ENCODE measurements at regions not wholly inside any gene's neighbourhood (a gene's known extent, or its start where the extent isn't known, plus 50 kb on each side); places are given as distances from the start of the nearest gene placed in this dataset.

GRCh38 chr10:36783400-36783799 is 342.0 kb upstream of the ANKRD30A start:
- H3K9ac ChIP-seq (ENCODE audit: insufficient read depth, low read length, poor library complexity, severe bottlenecking) = no peak overlapping the region
- no peaks in the 10 kb centered on the region for H3K36me3 Mint-ChIP-seq
- H3K4me2 ChIP-seq (replicated peaks; ENCODE audit: extremely low read depth, low read length, poor library complexity, severe bottlenecking) = no peak overlapping the region
- no peaks in the 10 kb centered on the region for H3K9me3 ChIP-seq (replicated peaks in 1 of 2; ENCODE audit: control insufficient read depth in 1 of 2, insufficient read depth in 1 of 2, low read length in 2 of 2)
- H2AFZ ChIP-seq (ENCODE audit: insufficient read depth, low read depth, low read length, poor library complexity, severe bottlenecking) = no peak overlapping the region
- H3K79me2 ChIP-seq (ENCODE audit: insufficient read depth, low read length) = no peaks in the 10 kb centered on the region
- no peaks in the 10 kb centered on the region for H3K27me3 ChIP-seq (ENCODE audit: control insufficient read depth in 2 of 2, insufficient read depth in 2 of 2, low read length in 2 of 2)
- intact Hi-C loops (cut with micrococcal nuclease) = no loop called here
- no peak for DNase-seq
- no peak overlapping the region for H3K27ac Mint-ChIP-seq
- H3K27ac ChIP-seq (ENCODE audit: low read depth in 1 of 2, low read length in 2 of 2) = no peak overlapping the region
- no peak overlapping the region for H3K4me3 Mint-ChIP-seq
- H3K36me3 ChIP-seq (replicated peaks in 1 of 2; ENCODE audit: control insufficient read depth in 1 of 2, insufficient read depth in 2 of 2, low read length in 2 of 2) = no peaks in the 10 kb centered on the region
- H3K4me3 ChIP-seq (replicated peaks in 1 of 3; ENCODE audit: low read depth in 2 of 3, low read length in 3 of 3) = no peak overlapping the region
- no peaks in the 10 kb centered on the region for H3K4me1 ChIP-seq (ENCODE audit: control insufficient read depth in 1 of 2, insufficient read depth in 2 of 2, low read length in 2 of 2)
- H4K20me1 ChIP-seq (ENCODE audit: insufficient read depth, low read length) = no peaks in the 10 kb centered on the region
- no peak for TF ChIP-seq CTCF (IDR thresholded peaks at IDR 0.05)
- WGBS (ENCODE audit: insufficient coverage) = 77% methylated on average over 3 of the region's 5 CpGs
- H3K27me3 Mint-ChIP-seq (ENCODE audit: low read depth in 3 of 3) = peaks cover 2 to 6% (median 4%) of the 10 kb centered on the region in 3 donors
- peaks cover 0 to 2% (median 0%) of the 10 kb centered on the region in 7 donors for H3K9me3 Mint-ChIP-seq
- H3K4me1 Mint-ChIP-seq = no peaks in the 10 kb centered on the region

DNA sequence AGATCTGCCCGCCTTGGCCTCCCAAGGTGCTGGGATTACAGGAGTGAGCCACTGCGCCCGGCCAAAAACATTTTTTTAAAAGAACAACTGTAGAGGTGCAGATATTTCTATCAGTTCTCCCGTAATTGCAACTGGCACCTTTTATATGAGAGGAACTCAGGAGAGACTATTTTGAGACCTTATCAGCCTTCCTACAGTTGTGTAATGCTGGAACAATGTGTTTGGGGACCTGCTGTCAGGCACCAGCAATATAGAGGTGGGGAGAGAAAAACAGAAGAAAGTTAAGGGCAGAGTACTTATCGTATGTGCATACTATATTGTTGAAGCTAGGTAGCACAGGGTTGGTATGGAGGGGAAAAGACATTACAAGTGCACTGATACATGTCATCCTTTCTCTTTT is 343.8 kb upstream of the ANKRD30A start:
- no peaks in the 10 kb centered on the region for H3K4me1 ChIP-seq (ENCODE audit: control insufficient read depth in 1 of 2, insufficient read depth in 2 of 2, low read length in 2 of 2)
- 100% methylated on average over 1 of the region's 5 CpGs for WGBS (ENCODE audit: insufficient coverage)
- H2AFZ ChIP-seq (ENCODE audit: insufficient read depth, low read depth, low read length, poor library complexity, severe bottlenecking) = no peak overlapping the region
- no peak overlapping the region for H3K4me3 ChIP-seq (replicated peaks in 1 of 3; ENCODE audit: low read depth in 2 of 3, low read length in 3 of 3)
- H3K27ac Mint-ChIP-seq = no peak overlapping the region
- no peak for DNase-seq
- H3K36me3 Mint-ChIP-seq = no peaks in the 10 kb centered on the region
- no peak overlapping the region for H3K9ac ChIP-seq (ENCODE audit: insufficient read depth, low read length, poor library complexity, severe bottlenecking)
- H3K27me3 ChIP-seq (ENCODE audit: control insufficient read depth in 2 of 2, insufficient read depth in 2 of 2, low read length in 2 of 2) = no peaks in the 10 kb centered on the region
- intact Hi-C loops (cut with micrococcal nuclease) = no loop called here
- no peaks in the 10 kb centered on the region for H3K79me2 ChIP-seq (ENCODE audit: insufficient read depth, low read length)
- H3K27ac ChIP-seq (ENCODE audit: low read depth in 1 of 2, low read length in 2 of 2) = no peak overlapping the region
- no peaks in the 10 kb centered on the region for H3K9me3 ChIP-seq (replicated peaks in 1 of 2; ENCODE audit: control insufficient read depth in 1 of 2, insufficient read depth in 1 of 2, low read length in 2 of 2)
- no peaks in the 10 kb centered on the region for H3K4me1 Mint-ChIP-seq
- H4K20me1 ChIP-seq (ENCODE audit: insufficient read depth, low read length) = no peaks in the 10 kb centered on the region
- no peak overlapping the region for H3K4me3 Mint-ChIP-seq
- H3K27me3 Mint-ChIP-seq (ENCODE audit: low read depth in 3 of 3) = peaks cover 2 to 4% (median 2%) of the 10 kb centered on the region in 3 donors
- H3K36me3 ChIP-seq (replicated peaks in 1 of 2; ENCODE audit: control insufficient read depth in 1 of 2, insufficient read depth in 2 of 2, low read length in 2 of 2) = no peaks in the 10 kb centered on the region
- no peak overlapping the region for H3K4me2 ChIP-seq (replicated peaks; ENCODE audit: extremely low read depth, low read length, poor library complexity, severe bottlenecking)
- TF ChIP-seq CTCF (IDR thresholded peaks at IDR 0.05) = no peak
- H3K9me3 Mint-ChIP-seq = peaks cover 0 to 2% (median 0%) of the 10 kb centered on the region in 7 donors
